Neural progenitor cell (in vitro differentiated cells): ENCODE measurements at regions not wholly inside any gene's neighbourhood (a gene's known extent, or its start where the extent isn't known, plus 50 kb on each side); places are given as distances from the start of the nearest gene placed in this dataset.

ENCODE experiments used
- EZH2 ChIP-seq: fragments of 200-600 bp; sonication (generic); IDR thresholded peaks from 2 replicates; pipeline ENCODE4 v1.6.1; 2017; ENCODE audit warnings: antibody characterized with exemption, mild to moderate bottlenecking, moderate library complexity
- EZH2phosphoT487 ChIP-seq: fragments of 200-600 bp; sonication (generic); IDR thresholded peaks from 2 replicates; pipeline ENCODE4 v1.6.1; 2017; ENCODE audit warnings: antibody characterized with exemption
- TF ChIP-seq, protein P1 (sequence below): fragments of 200-600 bp; sonication (generic); IDR thresholded peaks from 2 replicates; pipeline ENCODE4 v1.5.1; 2017; ENCODE audit warnings: antibody characterized with exemption, mild to moderate bottlenecking

DNA sequence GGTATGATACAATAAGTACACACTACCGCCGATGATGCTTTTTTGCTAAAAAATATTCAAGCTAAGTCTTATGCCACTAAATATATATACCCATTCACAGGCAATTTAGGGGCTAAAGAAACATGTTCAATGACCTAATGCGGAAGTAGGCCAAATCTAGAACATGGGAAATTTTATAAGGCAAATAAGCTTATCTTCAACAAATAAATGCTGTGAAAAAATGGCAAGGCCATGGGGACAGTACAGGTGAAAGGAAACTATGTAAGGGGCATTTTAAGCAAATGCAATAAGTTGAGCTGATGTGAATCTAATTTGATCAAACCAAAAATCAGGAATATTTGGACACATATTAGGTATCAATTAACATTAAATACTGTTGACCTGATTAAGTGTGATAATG is 339.5 kb upstream of the EDIL3 start:
- TF ChIP-seq, protein P1, sequence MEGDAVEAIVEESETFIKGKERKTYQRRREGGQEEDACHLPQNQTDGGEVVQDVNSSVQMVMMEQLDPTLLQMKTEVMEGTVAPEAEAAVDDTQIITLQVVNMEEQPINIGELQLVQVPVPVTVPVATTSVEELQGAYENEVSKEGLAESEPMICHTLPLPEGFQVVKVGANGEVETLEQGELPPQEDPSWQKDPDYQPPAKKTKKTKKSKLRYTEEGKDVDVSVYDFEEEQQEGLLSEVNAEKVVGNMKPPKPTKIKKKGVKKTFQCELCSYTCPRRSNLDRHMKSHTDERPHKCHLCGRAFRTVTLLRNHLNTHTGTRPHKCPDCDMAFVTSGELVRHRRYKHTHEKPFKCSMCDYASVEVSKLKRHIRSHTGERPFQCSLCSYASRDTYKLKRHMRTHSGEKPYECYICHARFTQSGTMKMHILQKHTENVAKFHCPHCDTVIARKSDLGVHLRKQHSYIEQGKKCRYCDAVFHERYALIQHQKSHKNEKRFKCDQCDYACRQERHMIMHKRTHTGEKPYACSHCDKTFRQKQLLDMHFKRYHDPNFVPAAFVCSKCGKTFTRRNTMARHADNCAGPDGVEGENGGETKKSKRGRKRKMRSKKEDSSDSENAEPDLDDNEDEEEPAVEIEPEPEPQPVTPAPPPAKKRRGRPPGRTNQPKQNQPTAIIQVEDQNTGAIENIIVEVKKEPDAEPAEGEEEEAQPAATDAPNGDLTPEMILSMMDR: no peak
- TF ChIP-seq EZH2 (no peak), EZH2phosphoT487 (no peak)
